Activated CD4-positive, alpha-beta T cell treated with anti-CD3 and anti-CD28 coated beads, Interleukin-2, amount 50 U/mL, for 16 hours (primary cell): ENCODE measurements at regions not wholly inside any gene's neighbourhood (a gene's known extent, or its start where the extent isn't known, plus 50 kb on each side); places are given as distances from the start of the nearest gene placed in this dataset.

Experiments
- DNase-seq: peaks from one replicate; pipeline ENCODE4 v3.0.0-alpha.2; 2020

GRCh38 chrX:100512471-100512870 is 72.3 kb upstream of the TNMD start:
- peak; percentile 16 for DNase-seq

GRCh38 chrX:100494646-100495370 is 84.7 kb upstream of the PCDH19 start:
- no peak for DNase-seq

DNA sequence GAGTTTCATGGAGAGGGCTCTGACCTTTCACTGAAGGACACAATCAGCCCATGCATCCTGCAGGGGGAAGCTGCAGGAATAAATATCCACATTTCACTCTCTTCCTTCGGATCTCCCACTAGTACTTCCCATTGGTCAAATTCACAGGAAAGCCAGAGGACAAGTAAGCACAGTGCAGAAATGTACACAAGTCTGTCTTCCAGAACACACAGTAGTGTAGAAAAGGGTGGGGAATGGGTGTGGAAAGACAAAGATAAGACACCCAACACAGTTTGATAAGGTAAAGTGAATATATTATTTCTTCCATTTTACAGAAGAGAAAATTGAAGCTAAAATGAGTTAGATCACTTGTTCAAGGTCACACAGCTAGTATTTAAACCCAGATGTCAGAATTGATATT is 81.1 kb upstream of the PCDH19 start:
- no peak for DNase-seq

GRCh38 chrX:100487795-100488194 is 77.7 kb upstream of the PCDH19 start:
- DNase-seq = no peak

DNA sequence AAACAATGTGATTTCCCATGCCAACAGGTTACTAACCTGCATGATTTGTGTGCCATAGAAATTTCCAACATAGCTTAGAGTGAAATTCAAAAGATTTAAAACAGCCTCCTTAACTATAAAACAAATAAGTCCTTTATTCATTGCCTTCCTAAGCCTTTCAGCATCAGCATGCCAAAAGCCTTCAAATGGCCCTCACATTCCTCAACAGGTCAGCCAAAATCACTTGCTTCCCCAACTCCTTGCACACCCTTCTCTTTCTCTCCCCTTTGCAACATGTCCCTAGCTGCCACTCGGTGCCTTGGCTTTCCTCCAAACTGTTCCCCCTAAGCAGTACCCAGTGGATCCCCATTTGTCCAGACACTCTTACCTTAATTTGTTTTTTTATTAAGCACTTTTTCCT is 74.9 kb upstream of the PCDH19 start:
- no peak for DNase-seq

- DNase-seq = no peak
Measured at GRCh38 chrX:100479329-100479728, 69.3 kb upstream of the PCDH19 start.

- DNase-seq = no peak
Measured at GRCh38 chrX:100478714-100479306, 68.7 kb upstream of the PCDH19 start.

- DNase-seq = no peak
Measured at GRCh38 chrX:100477958-100478357, 67.9 kb upstream of the PCDH19 start.

DNA sequence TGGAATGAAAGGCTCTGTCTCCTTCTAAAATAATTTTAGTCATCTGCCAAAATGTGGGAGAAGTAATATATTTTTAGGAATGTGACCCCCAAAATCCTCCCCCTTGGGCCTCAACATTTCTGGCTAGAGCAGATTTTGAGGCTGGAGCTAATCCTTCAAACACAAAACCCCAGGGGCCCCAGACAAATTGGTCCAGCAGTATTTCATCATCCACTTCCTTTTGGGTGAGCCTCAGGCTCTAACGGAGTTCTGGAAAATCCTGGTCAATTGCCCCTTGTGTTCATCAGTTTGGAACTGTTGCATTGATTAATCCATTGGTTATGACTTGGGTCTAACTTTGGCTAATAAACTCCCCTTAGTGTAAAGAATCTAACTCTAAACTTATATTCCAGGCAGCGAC is 67.4 kb upstream of the PCDH19 start:
- no peak for DNase-seq
